IMR-90 (cell line): ENCODE measurements at regions not wholly inside any gene's neighbourhood (a gene's known extent, or its start where the extent isn't known, plus 50 kb on each side); places are given as distances from the start of the nearest gene placed in this dataset.

ENCODE experiments used
- FOS ChIP-seq: fragments of 150-350 bp; IDR thresholded peaks from 2 replicates; pipeline ENCODE4 v1.6.1; 2016; ENCODE audit warnings: low read depth, low read length
- SMC3 ChIP-seq: fragments of 150-350 bp; IDR thresholded peaks from 2 replicates; pipeline ENCODE4 v1.6.1; 2016; ENCODE audit warnings: low read depth, mild to moderate bottlenecking, antibody characterized with exemption, low read length, moderate library complexity
- TF ChIP-seq, protein P1 (sequence below): conservative IDR thresholded peaks from 2 replicates; pipeline ENCODE4 v1.5.1; 2012; ENCODE audit warnings: mild to moderate bottlenecking, low read depth, low read length, improper control_type of control experiment

DNA sequence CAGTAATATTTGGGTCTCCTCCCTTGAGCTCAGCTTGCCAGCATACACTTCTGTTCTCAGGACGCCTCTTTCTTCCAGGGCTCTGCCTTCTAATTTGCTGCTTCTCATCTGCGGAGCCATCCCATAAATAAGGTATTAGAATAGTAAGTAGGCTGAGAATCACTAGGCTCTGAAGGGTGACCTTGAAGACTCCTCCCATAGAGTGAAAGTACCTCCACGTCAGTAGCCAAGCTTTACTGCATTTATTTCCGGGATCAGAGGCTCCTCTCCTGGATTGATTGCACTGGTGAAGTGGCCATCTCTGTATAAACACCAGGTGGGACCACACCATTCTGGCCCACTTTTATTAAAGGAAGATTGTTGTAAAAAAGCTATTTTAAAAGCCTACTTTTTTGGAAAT lies 315.5 kb downstream of the FAT3 start:
- TF ChIP-seq, protein P1, sequence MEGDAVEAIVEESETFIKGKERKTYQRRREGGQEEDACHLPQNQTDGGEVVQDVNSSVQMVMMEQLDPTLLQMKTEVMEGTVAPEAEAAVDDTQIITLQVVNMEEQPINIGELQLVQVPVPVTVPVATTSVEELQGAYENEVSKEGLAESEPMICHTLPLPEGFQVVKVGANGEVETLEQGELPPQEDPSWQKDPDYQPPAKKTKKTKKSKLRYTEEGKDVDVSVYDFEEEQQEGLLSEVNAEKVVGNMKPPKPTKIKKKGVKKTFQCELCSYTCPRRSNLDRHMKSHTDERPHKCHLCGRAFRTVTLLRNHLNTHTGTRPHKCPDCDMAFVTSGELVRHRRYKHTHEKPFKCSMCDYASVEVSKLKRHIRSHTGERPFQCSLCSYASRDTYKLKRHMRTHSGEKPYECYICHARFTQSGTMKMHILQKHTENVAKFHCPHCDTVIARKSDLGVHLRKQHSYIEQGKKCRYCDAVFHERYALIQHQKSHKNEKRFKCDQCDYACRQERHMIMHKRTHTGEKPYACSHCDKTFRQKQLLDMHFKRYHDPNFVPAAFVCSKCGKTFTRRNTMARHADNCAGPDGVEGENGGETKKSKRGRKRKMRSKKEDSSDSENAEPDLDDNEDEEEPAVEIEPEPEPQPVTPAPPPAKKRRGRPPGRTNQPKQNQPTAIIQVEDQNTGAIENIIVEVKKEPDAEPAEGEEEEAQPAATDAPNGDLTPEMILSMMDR: no peak
- TF ChIP-seq SMC3 (no peak), FOS (no peak)
